Progenitor cell of endocrine pancreas (in vitro differentiated cells): ENCODE measurements at regions not wholly inside any gene's neighbourhood (a gene's known extent, or its start where the extent isn't known, plus 50 kb on each side); places are given as distances from the start of the nearest gene placed in this dataset.
A peak's percentile ranks its signal among the peaks of the same experiment; 100 is the strongest.
"Not testable (repeated sequence)": the region's sequence is repeated elsewhere in the genome, so short reads cannot be mapped to it uniquely, and the experiment has no call there.

ENCODE experiments used
- DNase-seq: peaks from one replicate; pipeline ENCODE4 v3.0.0; 2021; ENCODE audit warnings: low spot score; ENCODE audit not compliant: unreplicated experiment
- H3K27ac Mint-ChIP-seq: 2 replicates; pipeline ENCODE4 v1.8.0; 2021; ENCODE audit warnings: mild to moderate bottlenecking, moderate library complexity, mixed read lengths
- H3K27me3 Mint-ChIP-seq: 2 replicates; pipeline ENCODE4 v1.8.0; 2021; ENCODE audit warnings: mixed read lengths
- H3K36me3 Mint-ChIP-seq: 2 replicates; pipeline ENCODE4 v1.8.0; 2022; ENCODE audit warnings: mixed read lengths; ENCODE audit not compliant: insufficient read depth
- H3K4me1 Mint-ChIP-seq: 2 replicates; pipeline ENCODE4 v1.8.0; 2021; ENCODE audit warnings: low read depth, mixed read lengths
- H3K4me3 Mint-ChIP-seq: 2 replicates; pipeline ENCODE4 v1.8.0; 2021; ENCODE audit warnings: low read depth, mild to moderate bottlenecking, moderate library complexity, mixed read lengths
- H3K9me3 Mint-ChIP-seq: 2 replicates; pipeline ENCODE4 v1.8.0; 2021; ENCODE audit warnings: low read depth, mixed read lengths
- TF ChIP-seq, protein P1 (sequence below): fragments of 200-600 bp; sonication (generic); IDR thresholded peaks from one replicate; pipeline ENCODE4 v1.5.0; 2021; ENCODE audit warnings: antibody characterized with exemption, mild to moderate bottlenecking; ENCODE audit not compliant: unreplicated experiment

- H3K36me3 Mint-ChIP-seq, H3K9me3 Mint-ChIP-seq, DNase-seq, H3K27ac Mint-ChIP-seq: not testable (repeated sequence)
- TF ChIP-seq, protein P1, sequence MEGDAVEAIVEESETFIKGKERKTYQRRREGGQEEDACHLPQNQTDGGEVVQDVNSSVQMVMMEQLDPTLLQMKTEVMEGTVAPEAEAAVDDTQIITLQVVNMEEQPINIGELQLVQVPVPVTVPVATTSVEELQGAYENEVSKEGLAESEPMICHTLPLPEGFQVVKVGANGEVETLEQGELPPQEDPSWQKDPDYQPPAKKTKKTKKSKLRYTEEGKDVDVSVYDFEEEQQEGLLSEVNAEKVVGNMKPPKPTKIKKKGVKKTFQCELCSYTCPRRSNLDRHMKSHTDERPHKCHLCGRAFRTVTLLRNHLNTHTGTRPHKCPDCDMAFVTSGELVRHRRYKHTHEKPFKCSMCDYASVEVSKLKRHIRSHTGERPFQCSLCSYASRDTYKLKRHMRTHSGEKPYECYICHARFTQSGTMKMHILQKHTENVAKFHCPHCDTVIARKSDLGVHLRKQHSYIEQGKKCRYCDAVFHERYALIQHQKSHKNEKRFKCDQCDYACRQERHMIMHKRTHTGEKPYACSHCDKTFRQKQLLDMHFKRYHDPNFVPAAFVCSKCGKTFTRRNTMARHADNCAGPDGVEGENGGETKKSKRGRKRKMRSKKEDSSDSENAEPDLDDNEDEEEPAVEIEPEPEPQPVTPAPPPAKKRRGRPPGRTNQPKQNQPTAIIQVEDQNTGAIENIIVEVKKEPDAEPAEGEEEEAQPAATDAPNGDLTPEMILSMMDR = peak; percentile 63
- Mint-ChIP-seq H3K4me3 (peak overlapping the region; percentile 73), H3K4me1 (peaks cover 11% of the 10 kb centered on the region), H3K27me3 (peaks cover 69% of the 10 kb centered on the region)
Measured at GRCh38 chr1:148361427-148362215, 121.5 kb downstream of the PPIAL4G start.

DNA sequence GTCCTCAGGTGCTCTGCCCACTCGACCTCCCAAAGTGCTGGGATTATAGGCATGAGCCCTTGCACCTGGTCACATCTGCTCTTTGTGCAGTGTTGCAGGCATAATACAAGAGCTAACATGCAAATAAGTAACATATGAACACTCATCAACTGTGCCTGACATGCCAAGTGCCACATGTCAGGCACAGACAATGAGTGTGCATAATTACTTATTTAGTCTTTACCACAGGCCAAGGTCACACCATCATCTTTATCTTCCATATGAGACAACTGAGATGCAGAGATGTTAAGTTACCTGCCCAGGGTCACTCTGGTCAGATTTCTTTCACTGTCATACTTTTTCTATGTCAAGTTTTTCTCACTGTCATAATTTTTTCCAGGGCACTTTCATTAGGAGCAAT is 126.1 kb downstream of the PPIAL4G start:
- no peaks in the 10 kb centered on the region for H3K9me3 Mint-ChIP-seq
- TF ChIP-seq, protein P1 = no peak
- H3K27me3 Mint-ChIP-seq = peaks cover 86% of the 10 kb centered on the region
- H3K36me3 Mint-ChIP-seq = no peaks in the 10 kb centered on the region
- H3K4me1 Mint-ChIP-seq = peaks cover 5% of the 10 kb centered on the region
- H3K4me3 Mint-ChIP-seq = no peak overlapping the region
- no peak for DNase-seq
- H3K27ac Mint-ChIP-seq = no peak overlapping the region

DNA sequence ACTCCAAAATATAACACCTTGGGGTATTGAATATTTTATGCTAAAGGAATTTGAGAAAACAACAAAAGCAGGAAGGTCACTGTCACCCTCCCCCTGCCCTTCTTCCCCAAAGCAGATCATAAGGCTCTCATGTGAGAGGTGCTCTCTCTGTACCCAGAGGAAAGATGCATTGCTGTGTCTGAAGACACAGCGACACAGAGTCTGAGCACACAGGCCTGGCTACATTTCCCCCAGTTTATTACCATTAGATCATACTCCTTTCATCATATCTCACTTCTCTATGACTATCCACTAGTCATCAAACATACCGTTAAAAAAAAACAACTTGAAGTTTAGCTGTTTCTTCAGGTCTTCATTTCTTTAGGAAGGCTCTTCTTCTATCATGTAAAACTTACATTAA is 127.1 kb downstream of the PPIAL4G start:
- no peak for DNase-seq
- TF ChIP-seq, protein P1 = no peak

DNA sequence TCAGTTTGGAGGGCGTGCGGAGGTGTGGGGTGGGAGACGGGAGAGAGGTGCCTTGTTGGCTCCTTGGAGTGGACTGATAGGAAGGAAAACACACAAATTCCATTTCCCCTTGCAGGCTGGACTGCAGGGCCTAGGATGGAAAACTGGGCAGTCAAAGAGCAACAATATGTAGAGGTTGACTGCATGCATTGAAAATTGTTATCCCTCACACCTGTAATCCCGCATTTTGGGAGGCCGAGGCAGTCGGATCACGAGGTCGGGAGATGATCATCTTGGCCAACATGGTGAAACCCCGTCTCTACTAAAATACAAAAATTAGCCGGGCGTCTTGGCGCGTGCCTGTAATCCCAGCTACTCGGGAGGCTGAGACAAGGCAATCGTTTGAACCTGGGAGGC is 128.2 kb downstream of the PPIAL4G start:
- no peaks in the 10 kb centered on the region for H3K4me1 Mint-ChIP-seq
- no peak overlapping the region for H3K4me3 Mint-ChIP-seq
- H3K27me3 Mint-ChIP-seq = peaks cover 85% of the 10 kb centered on the region
- DNase-seq = no peak
- H3K27ac Mint-ChIP-seq = peak overlapping the region; percentile 37
- no peaks in the 10 kb centered on the region for H3K36me3 Mint-ChIP-seq
- H3K9me3 Mint-ChIP-seq = no peaks in the 10 kb centered on the region
- TF ChIP-seq, protein P1 = no peak

More for the DNA sequence above, 127.1 kb downstream of the PPIAL4G start:
- Mint-ChIP-seq H3K4me1 (no peaks in the 10 kb centered on the region), H3K36me3 (no peaks in the 10 kb centered on the region), H3K9me3 (no peaks in the 10 kb centered on the region), H3K27ac (no peak overlapping the region), H3K27me3 (peaks cover 86% of the 10 kb centered on the region), H3K4me3 (no peak overlapping the region)

- no peak for DNase-seq
- Mint-ChIP-seq H3K27ac (peak overlapping the region; percentile 37), H3K4me1 (no peaks in the 10 kb centered on the region), H3K4me3 (no peak overlapping the region), H3K36me3 (no peaks in the 10 kb centered on the region), H3K9me3 (no peaks in the 10 kb centered on the region), H3K27me3 (peaks cover 88% of the 10 kb centered on the region)
- TF ChIP-seq, protein P1 = no peak
Measured at GRCh38 chr1:148354284-148354912, 128.7 kb downstream of the PPIAL4G start.
